Suprapubic skin (tissue), 4 donors: ENCODE measurements at regions not wholly inside any gene's neighbourhood (a gene's known extent, or its start where the extent isn't known, plus 50 kb on each side); places are given as distances from the start of the nearest gene placed in this dataset.

Experiments used
- DNase-seq, 2 donors: peaks; one replicate each; pipeline ENCODE4 v3.0.0-alpha.2; 2019; ENCODE audit warnings: low spot score in 2 of 2
- H3K27ac ChIP-seq: fragments of 200-600 bp; sonication (generic); one replicate; pipeline ENCODE4 v1.5.1; 2019
- H3K27me3 ChIP-seq: fragments of 200-600 bp; sonication (generic); one replicate; pipeline ENCODE4 v1.5.1; 2019
- H3K36me3 ChIP-seq: fragments of 200-600 bp; sonication (generic); one replicate; pipeline ENCODE4 v1.5.1; 2019
- H3K4me1 ChIP-seq: fragments of 200-600 bp; sonication (generic); one replicate; pipeline ENCODE4 v1.5.1; 2019
- H3K4me3 ChIP-seq: fragments of 200-600 bp; sonication (generic); one replicate; pipeline ENCODE4 v1.5.1; 2019; ENCODE audit warnings: mild to moderate bottlenecking
- H3K9me3 ChIP-seq: fragments of 200-600 bp; sonication (generic); one replicate; pipeline ENCODE4 v1.5.1; 2019
- CTCF ChIP-seq, 2 donors: fragments of 200-600 bp in 1 of 2; fragments of 450-650 bp in 1 of 2; sonication (generic) in 1 of 2; IDR thresholded peaks; one replicate each; pipeline ENCODE4 v1.5.1; 2016 to 2019; ENCODE audit warnings: antibody characterized with exemption in 2 of 2, mild to moderate bottlenecking in 1 of 2, moderate library complexity in 1 of 2
- EP300 ChIP-seq: sonication (generic); formaldehyde crosslinking; IDR thresholded peaks from one replicate; pipeline ENCODE4 v1.6.1; 2017; ENCODE audit warnings: antibody characterized with exemption
- POLR2A ChIP-seq, 2 donors: fragments of 450-650 bp; IDR thresholded peaks; one replicate each; pipeline ENCODE4 v1.6.1; 2017; ENCODE audit warnings: antibody characterized with exemption in 2 of 2, mild to moderate bottlenecking in 2 of 2, moderate library complexity in 2 of 2
- POLR2AphosphoS5 ChIP-seq, 3 donors: sonication (generic); formaldehyde crosslinking; IDR thresholded peaks; one replicate each; pipeline ENCODE4 v1.6.1; 2017; ENCODE audit warnings: antibody characterized with exemption in 3 of 3
- WGBS: methylation state at CpG from one replicate; pipeline ENCODE4 v1.1.5; 2018; 5-methylcytosine and 5-hydroxymethylcytosine counted together

DNA sequence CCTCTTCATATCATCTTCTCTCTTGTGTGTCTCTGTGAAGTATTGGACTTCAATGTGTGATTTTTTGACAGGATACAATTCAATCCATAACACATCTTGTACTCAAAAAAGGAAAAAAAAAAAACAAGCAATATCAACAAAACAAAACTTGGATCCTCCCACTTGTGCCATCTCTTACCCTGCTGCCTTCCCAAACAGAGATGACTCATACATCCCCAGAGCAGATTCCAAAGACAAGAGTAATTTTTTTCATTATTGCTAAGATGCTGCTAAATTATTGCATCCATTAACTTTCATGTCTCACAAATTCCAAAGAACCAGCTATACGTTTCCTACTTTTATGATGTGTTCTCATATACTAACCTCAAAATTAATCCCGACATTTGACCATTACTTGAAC lies 479.2 kb downstream of the GBA3 start:
- H3K4me1 ChIP-seq: no peaks in the 10 kb centered on the region
- TF ChIP-seq EP300 (no peak), CTCF (IDR thresholded peaks at IDR 0.05) (no peak), POLR2AphosphoS5 (IDR thresholded peaks at IDR 0.05) (no peak), POLR2A (IDR thresholded peaks at IDR 0.05) (no peak)
- no peaks in the 10 kb centered on the region for H3K9me3 ChIP-seq
- no peaks in the 10 kb centered on the region for H3K27me3 ChIP-seq
- DNase-seq: no peak
- no peaks in the 10 kb centered on the region for H3K36me3 ChIP-seq
- whole genome bisulfite sequencing: 44% methylated on average over 2 of the region's 2 CpGs
- H3K27ac ChIP-seq: no peak overlapping the region
- H3K4me3 ChIP-seq: no peak overlapping the region

GRCh38 chr4:23169608-23170311 lies 477.0 kb downstream of the GBA3 start:
- H3K4me1 ChIP-seq: no peaks in the 10 kb centered on the region
- WGBS: 68% methylated on average over 6 of the region's 6 CpGs
- no peaks in the 10 kb centered on the region for H3K9me3 ChIP-seq
- H3K27ac ChIP-seq: no peak overlapping the region
- TF ChIP-seq EP300 (no peak), POLR2AphosphoS5 (IDR thresholded peaks at IDR 0.05) (no peak), POLR2A (IDR thresholded peaks at IDR 0.05) (no peak), CTCF (IDR thresholded peaks at IDR 0.05) (no peak)
- no peaks in the 10 kb centered on the region for H3K27me3 ChIP-seq
- no peak for DNase-seq
- no peaks in the 10 kb centered on the region for H3K36me3 ChIP-seq
- no peak overlapping the region for H3K4me3 ChIP-seq

DNA sequence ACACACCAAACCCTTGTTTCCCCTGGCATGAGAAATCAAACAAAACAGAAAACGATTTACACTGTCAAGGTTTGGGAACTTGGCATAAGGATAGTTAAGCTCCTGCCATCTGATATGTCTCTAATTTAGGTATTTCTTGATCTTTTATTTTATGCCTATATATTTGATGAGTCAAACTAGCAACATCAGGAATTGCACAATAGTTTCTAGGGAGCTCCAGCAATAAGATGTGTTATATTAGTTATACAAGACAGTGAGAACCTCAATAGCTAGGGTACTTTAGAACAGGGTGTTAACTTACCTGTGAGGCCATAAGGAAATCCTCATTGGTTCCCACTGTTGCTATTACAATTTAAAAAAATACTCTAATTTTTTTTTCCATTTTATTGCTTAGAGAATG lies 474.2 kb downstream of the GBA3 start:
- no peaks in the 10 kb centered on the region for H3K27me3 ChIP-seq
- H3K4me3 ChIP-seq: no peak overlapping the region
- no peak for DNase-seq
- WGBS: 44% methylated on average over 1 of the region's 1 CpG
- no peak overlapping the region for H3K27ac ChIP-seq
- H3K9me3 ChIP-seq: no peaks in the 10 kb centered on the region
- H3K36me3 ChIP-seq: no peaks in the 10 kb centered on the region
- no peak for TF ChIP-seq EP300
- no peak for TF ChIP-seq CTCF (IDR thresholded peaks at IDR 0.05)
- no peak for TF ChIP-seq POLR2AphosphoS5 (IDR thresholded peaks at IDR 0.05)
- TF ChIP-seq POLR2A (IDR thresholded peaks at IDR 0.05): no peak
- H3K4me1 ChIP-seq: no peaks in the 10 kb centered on the region

GRCh38 chr4:23166407-23166806 lies 473.7 kb downstream of the GBA3 start:
- no peaks in the 10 kb centered on the region for H3K36me3 ChIP-seq
- 89% methylated on average over 5 of the region's 5 CpGs for WGBS
- DNase-seq: no peak
- no peaks in the 10 kb centered on the region for H3K9me3 ChIP-seq
- no peaks in the 10 kb centered on the region for H3K4me1 ChIP-seq
- no peaks in the 10 kb centered on the region for H3K27me3 ChIP-seq
- H3K4me3 ChIP-seq: no peak overlapping the region
- no peak overlapping the region for H3K27ac ChIP-seq
- no peak for TF ChIP-seq EP300
- no peak for TF ChIP-seq POLR2A (IDR thresholded peaks at IDR 0.05)
- TF ChIP-seq POLR2AphosphoS5 (IDR thresholded peaks at IDR 0.05): no peak
- TF ChIP-seq CTCF (IDR thresholded peaks at IDR 0.05): no peak

DNA sequence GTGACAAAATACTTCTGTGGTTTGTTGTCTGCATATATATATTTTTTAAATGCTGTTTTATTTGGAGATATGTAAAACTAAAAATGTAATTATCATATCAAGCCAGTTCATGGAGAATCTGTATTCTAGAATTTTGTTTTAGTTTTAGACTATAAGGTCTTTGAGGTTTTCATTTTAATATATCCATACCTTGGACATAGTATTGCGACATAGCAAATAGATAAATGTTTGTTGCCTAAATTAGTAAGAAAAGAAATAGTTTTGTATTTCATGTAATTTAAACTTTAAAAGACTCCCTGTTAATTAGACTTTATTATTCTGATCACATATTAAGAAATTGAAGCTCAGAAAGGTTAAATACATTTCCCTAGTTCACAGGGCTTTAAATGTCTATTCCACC lies 472.9 kb downstream of the GBA3 start:
- H3K9me3 ChIP-seq: no peaks in the 10 kb centered on the region
- no peak for DNase-seq
- H3K4me3 ChIP-seq: no peak overlapping the region
- WGBS: 96% methylated on average over 1 of the region's 1 CpG
- no peaks in the 10 kb centered on the region for H3K27me3 ChIP-seq
- H3K4me1 ChIP-seq: no peaks in the 10 kb centered on the region
- no peak overlapping the region for H3K27ac ChIP-seq
- TF ChIP-seq EP300 (no peak), POLR2AphosphoS5 (IDR thresholded peaks at IDR 0.05) (no peak), POLR2A (IDR thresholded peaks at IDR 0.05) (no peak), CTCF (IDR thresholded peaks at IDR 0.05) (no peak)
- H3K36me3 ChIP-seq: no peaks in the 10 kb centered on the region
